Loucy (cell line): ENCODE measurements at regions not wholly inside any gene's neighbourhood (a gene's known extent, or its start where the extent isn't known, plus 50 kb on each side); places are given as distances from the start of the nearest gene placed in this dataset.

ENCODE experiments used
- CTCF ChIP-seq: fragments of 200-600 bp; sonication (generic); conservative IDR thresholded peaks from 2 replicates; pipeline ENCODE4 v1.5.1; 2014; ENCODE audit warnings: mild to moderate bottlenecking, antibody characterized with exemption, low read length
- EZH2phosphoT487 ChIP-seq: fragments of 200-600 bp; IDR thresholded peaks from 2 replicates; pipeline ENCODE4 v1.6.1; 2018; ENCODE audit warnings: antibody characterized with exemption, mild to moderate bottlenecking, moderate library complexity, borderline replicate concordance

- no peak for TF ChIP-seq CTCF
- no peak for TF ChIP-seq EZH2phosphoT487
Observed at GRCh38 chr6:12490351-12490903, 200.3 kb downstream of the EDN1 start.
